ENCODE measurements at regions not wholly inside any gene's neighbourhood (a gene's known extent, or its start where the extent isn't known, plus 50 kb on each side); places are given as distances from the start of the nearest gene placed in this dataset.

- Histone ChIP-seq H3K4me3 (ENCODE audit: insufficient read depth, low read depth, low read length, poor library complexity, severe bottlenecking) (no peak overlapping the region), H3K4me1 (ENCODE audit: control insufficient read depth, insufficient read depth, low read length, poor library complexity, severe bottlenecking) (peaks cover 3% of the 10 kb centered on the region), H3K27me3 (replicated peaks; ENCODE audit: control insufficient read depth, insufficient read depth, low read length, poor library complexity, severe bottlenecking) (no peaks in the 10 kb centered on the region), H3K36me3 (ENCODE audit: control insufficient read depth, insufficient read depth, low read length) (no peaks in the 10 kb centered on the region), H3K27ac (ENCODE audit: insufficient read depth, low read length, poor library complexity, severe bottlenecking) (no peak overlapping the region), H3K9me3 (ENCODE audit: control insufficient read depth, low read length) (no peaks in the 10 kb centered on the region)
- peak; percentile 10 to 50 (median 41) for DNase-seq
Measured at GRCh38 chr1:244319283-244320132, 132.2 kb downstream of the ADSS2 start.

- Histone ChIP-seq H3K36me3 (ENCODE audit: control insufficient read depth, insufficient read depth, low read length) (no peaks in the 10 kb centered on the region), H3K4me1 (ENCODE audit: control insufficient read depth, insufficient read depth, low read length, poor library complexity, severe bottlenecking) (peaks cover 3% of the 10 kb centered on the region), H3K9me3 (ENCODE audit: control insufficient read depth, low read length) (no peaks in the 10 kb centered on the region), H3K27ac (ENCODE audit: insufficient read depth, low read length, poor library complexity, severe bottlenecking) (no peak overlapping the region), H3K4me3 (ENCODE audit: insufficient read depth, low read depth, low read length, poor library complexity, severe bottlenecking) (no peak overlapping the region), H3K27me3 (replicated peaks; ENCODE audit: control insufficient read depth, insufficient read depth, low read length, poor library complexity, severe bottlenecking) (no peaks in the 10 kb centered on the region)
- DNase-seq = no peak
Measured at GRCh38 chr1:244322181-244322580, 129.5 kb downstream of the ADSS2 start.

- no peak overlapping the region for H3K4me3 ChIP-seq (ENCODE audit: insufficient read depth, low read depth, low read length, poor library complexity, severe bottlenecking)
- H3K4me1 ChIP-seq (ENCODE audit: control insufficient read depth, insufficient read depth, low read length, poor library complexity, severe bottlenecking) = peaks cover 3% of the 10 kb centered on the region
- H3K27ac ChIP-seq (ENCODE audit: insufficient read depth, low read length, poor library complexity, severe bottlenecking) = peak overlapping the region; percentile 14
Measured at GRCh38 chr1:244322791-244323521, 128.8 kb downstream of the ADSS2 start.

GRCh38 chr1:244324176-244324883, 127.4 kb downstream of the ADSS2 start:
- Histone ChIP-seq H3K4me3 (ENCODE audit: insufficient read depth, low read depth, low read length, poor library complexity, severe bottlenecking) (peak overlapping the region; percentile 35), H3K36me3 (ENCODE audit: control insufficient read depth, insufficient read depth, low read length) (no peaks in the 10 kb centered on the region), H3K4me1 (ENCODE audit: control insufficient read depth, insufficient read depth, low read length, poor library complexity, severe bottlenecking) (no peaks in the 10 kb centered on the region), H3K9me3 (ENCODE audit: control insufficient read depth, low read length) (no peaks in the 10 kb centered on the region), H3K27me3 (replicated peaks; ENCODE audit: control insufficient read depth, insufficient read depth, low read length, poor library complexity, severe bottlenecking) (no peaks in the 10 kb centered on the region), H3K27ac (ENCODE audit: insufficient read depth, low read length, poor library complexity, severe bottlenecking) (peak overlapping the region; percentile 33)
- no peak for DNase-seq

More at GRCh38 chr1:244322791-244323521, 128.8 kb downstream of the ADSS2 start:
- DNase-seq = peak; percentile 13 to 28 (median 17)
- no peaks in the 10 kb centered on the region for H3K9me3 ChIP-seq (ENCODE audit: control insufficient read depth, low read length)
- H3K27me3 ChIP-seq (replicated peaks; ENCODE audit: control insufficient read depth, insufficient read depth, low read length, poor library complexity, severe bottlenecking) = no peaks in the 10 kb centered on the region
- H3K36me3 ChIP-seq (ENCODE audit: control insufficient read depth, insufficient read depth, low read length) = no peaks in the 10 kb centered on the region

GRCh38 chr1:244325056-244325758, 126.5 kb downstream of the ADSS2 start:
- Histone ChIP-seq H3K4me1 (ENCODE audit: control insufficient read depth, insufficient read depth, low read length, poor library complexity, severe bottlenecking) (no peaks in the 10 kb centered on the region), H3K4me3 (ENCODE audit: insufficient read depth, low read depth, low read length, poor library complexity, severe bottlenecking) (peak overlapping the region; percentile 35), H3K27ac (ENCODE audit: insufficient read depth, low read length, poor library complexity, severe bottlenecking) (peak overlapping the region; percentile 33), H3K36me3 (ENCODE audit: control insufficient read depth, insufficient read depth, low read length) (no peaks in the 10 kb centered on the region), H3K9me3 (ENCODE audit: control insufficient read depth, low read length) (no peaks in the 10 kb centered on the region), H3K27me3 (replicated peaks; ENCODE audit: control insufficient read depth, insufficient read depth, low read length, poor library complexity, severe bottlenecking) (no peaks in the 10 kb centered on the region)
- DNase-seq = peak in 1 of 3 donors; percentile 19

- no peak for DNase-seq
- Histone ChIP-seq H3K27me3 (replicated peaks; ENCODE audit: control insufficient read depth, insufficient read depth, low read length, poor library complexity, severe bottlenecking) (no peaks in the 10 kb centered on the region), H3K4me3 (ENCODE audit: insufficient read depth, low read depth, low read length, poor library complexity, severe bottlenecking) (no peak overlapping the region), H3K9me3 (ENCODE audit: control insufficient read depth, low read length) (no peaks in the 10 kb centered on the region), H3K36me3 (ENCODE audit: control insufficient read depth, insufficient read depth, low read length) (no peaks in the 10 kb centered on the region), H3K27ac (ENCODE audit: insufficient read depth, low read length, poor library complexity, severe bottlenecking) (no peak overlapping the region), H3K4me1 (ENCODE audit: control insufficient read depth, insufficient read depth, low read length, poor library complexity, severe bottlenecking) (no peaks in the 10 kb centered on the region)
Measured at GRCh38 chr1:244326757-244327156, 125.0 kb downstream of the ADSS2 start.

- Histone ChIP-seq H3K27me3 (replicated peaks; ENCODE audit: control insufficient read depth, insufficient read depth, low read length, poor library complexity, severe bottlenecking) (no peaks in the 10 kb centered on the region), H3K9me3 (ENCODE audit: control insufficient read depth, low read length) (no peaks in the 10 kb centered on the region), H3K4me3 (ENCODE audit: insufficient read depth, low read depth, low read length, poor library complexity, severe bottlenecking) (no peak overlapping the region), H3K4me1 (ENCODE audit: control insufficient read depth, insufficient read depth, low read length, poor library complexity, severe bottlenecking) (no peaks in the 10 kb centered on the region), H3K36me3 (ENCODE audit: control insufficient read depth, insufficient read depth, low read length) (no peaks in the 10 kb centered on the region), H3K27ac (ENCODE audit: insufficient read depth, low read length, poor library complexity, severe bottlenecking) (no peak overlapping the region)
- DNase-seq = no peak
Measured at GRCh38 chr1:244327533-244327932, 124.2 kb downstream of the ADSS2 start.

- H3K9me3 ChIP-seq (ENCODE audit: control insufficient read depth, low read length) = no peaks in the 10 kb centered on the region
- no peaks in the 10 kb centered on the region for H3K4me1 ChIP-seq (ENCODE audit: control insufficient read depth, insufficient read depth, low read length, poor library complexity, severe bottlenecking)
- H3K36me3 ChIP-seq (ENCODE audit: control insufficient read depth, insufficient read depth, low read length) = no peaks in the 10 kb centered on the region
- H3K4me3 ChIP-seq (ENCODE audit: insufficient read depth, low read depth, low read length, poor library complexity, severe bottlenecking) = no peak overlapping the region
- H3K27ac ChIP-seq (ENCODE audit: insufficient read depth, low read length, poor library complexity, severe bottlenecking) = no peak overlapping the region
- H3K27me3 ChIP-seq (replicated peaks; ENCODE audit: control insufficient read depth, insufficient read depth, low read length, poor library complexity, severe bottlenecking) = no peaks in the 10 kb centered on the region
- no peak for DNase-seq
Measured at GRCh38 chr1:244328476-244328875, 123.2 kb downstream of the ADSS2 start.

- Histone ChIP-seq H3K4me1 (ENCODE audit: control insufficient read depth, insufficient read depth, low read length, poor library complexity, severe bottlenecking) (no peaks in the 10 kb centered on the region), H3K4me3 (ENCODE audit: insufficient read depth, low read depth, low read length, poor library complexity, severe bottlenecking) (no peak overlapping the region), H3K9me3 (ENCODE audit: control insufficient read depth, low read length) (no peaks in the 10 kb centered on the region), H3K27ac (ENCODE audit: insufficient read depth, low read length, poor library complexity, severe bottlenecking) (no peak overlapping the region), H3K27me3 (replicated peaks; ENCODE audit: control insufficient read depth, insufficient read depth, low read length, poor library complexity, severe bottlenecking) (no peaks in the 10 kb centered on the region), H3K36me3 (ENCODE audit: control insufficient read depth, insufficient read depth, low read length) (no peaks in the 10 kb centered on the region)
- DNase-seq = no peak
Measured at GRCh38 chr1:244329591-244330317, 122.0 kb downstream of the ADSS2 start.
